Heart left ventricle (tissue), 16 donors: ENCODE measurements at regions not wholly inside any gene's neighbourhood (a gene's known extent, or its start where the extent isn't known, plus 50 kb on each side); places are given as distances from the start of the nearest gene placed in this dataset.

Experiments
- ATAC-seq, 4 donors: fragments of 200-7000 bp; cut with Tn5 transposase; one replicate each; pipeline ENCODE4 v1.9.1; 2020 to 2022; ENCODE audit warnings: moderate library complexity in 4 of 4, mild to moderate bottlenecking in 3 of 4, moderate number of reproducible peaks in 1 of 4
- DNase-seq, 5 donors: peaks; one replicate each; pipeline ENCODE4 v3.0.0-alpha.2; 2020
- H3K27ac ChIP-seq, 12 donors: fragments of 200-600 bp; sonication (generic) in 4 of 12; one replicate each; pipeline versions ENCODE4 v1.5.0 to v1.8.0; 2016 to 2022; ENCODE audit warnings: mild to moderate bottlenecking in 2 of 12
- H3K27me3 ChIP-seq, 9 donors: fragments of 200-600 bp; sonication (generic) in 2 of 9; one replicate each; pipeline versions ENCODE4 v1.5.1 to v1.8.0; 2016 to 2022; ENCODE audit warnings: mild to moderate bottlenecking in 3 of 9
- H3K36me3 ChIP-seq, 9 donors: fragments of 200-600 bp; sonication (generic) in 2 of 9; one replicate each; pipeline versions ENCODE4 v1.5.0 to v1.8.0; 2018 to 2022; ENCODE audit warnings: mild to moderate bottlenecking in 2 of 9
- H3K4me1 ChIP-seq, 12 donors: fragments of 200-600 bp; sonication (generic) in 4 of 12; one replicate each; pipeline versions ENCODE4 v1.5.0 to v1.8.0; 2016 to 2022; ENCODE audit warnings: mild to moderate bottlenecking in 3 of 12
- H3K4me3 ChIP-seq, 12 donors: fragments of 200-600 bp; sonication (generic) in 4 of 12; one replicate each; pipeline versions ENCODE4 v1.5.0 to v1.8.0; 2017 to 2022; ENCODE audit warnings: mild to moderate bottlenecking in 9 of 12, moderate library complexity in 4 of 12
- H3K9me3 ChIP-seq, 12 donors: fragments of 200-600 bp; sonication (generic) in 4 of 12; one replicate each; pipeline versions ENCODE4 v1.5.0 to v1.8.0; 2016 to 2022; ENCODE audit warnings: mild to moderate bottlenecking in 1 of 12
- CTCF ChIP-seq, 12 donors: fragments of 200-600 bp; sonication (generic) in 4 of 12; IDR thresholded peaks; one replicate each; pipeline versions ENCODE4 v1.5.0 to v1.8.0; 2018 to 2022; ENCODE audit warnings: antibody characterized with exemption in 12 of 12, mild to moderate bottlenecking in 5 of 12
- POLR2A ChIP-seq, 2 donors: fragments of 450-650 bp; IDR thresholded peaks; one replicate each; pipeline ENCODE4 v1.6.1; 2017; ENCODE audit warnings: antibody characterized with exemption in 2 of 2, mild to moderate bottlenecking in 2 of 2, moderate library complexity in 2 of 2
- WGBS, 4 donors: extraction: QIAGEN DNeasy Blood & Tissue Kit in 2 of 4; methylation state at CpG; one replicate each; pipeline versions ENCODE4 v1.1.5 to v1.1.7; 2013 to 2018; 5-methylcytosine and 5-hydroxymethylcytosine counted together
- intact Hi-C, 10 donors: fragments of 100-400 bp; cut with DNase I; formaldehyde crosslinking; loops; one replicate each; pipeline versions ENCODE4 v1.11.1 to v1.14.2; 2022
- donor health status: ischemic (EF 13 %, LVEDD 7.1; RV severe dilation, severe dysfunction).
- donor health status: healthy with polysubstance abuse.
- donor health status: DM: no; HTN: yes; CAD: no.
- donor health status: DM: no; HTN: no; CAD: no.
- donor health status: ischemic (EF 25% LVEDD 6.9; RV normal size, moderate dysfunction).
- donor health status: ischemic (EF 25% LVEDD 5.7; RV mildly dilated, moderate dysfunction).
- donor health status: healthy.
- donor health status: DM: yes; HTN: yes; CAD: no.
- donor health status: ischemic (EF 35%, LVEDD 5.7; RV mildly dilated, moderate dysfunction).
- donor health status: nonischemic (EF 11% LVEDD 7.7; RV severe dilation, severe dysfunction).
- donor health status: DM: yes; HTN: yes; CAD: no.
- donor health status: PGD.
- donor health status: ischemic (EF 29% LVEDD 5.4; RV normal size, mild dysfunction).
- donor health status: nonischemic (EF 23%, LVEDD 6.1; RV moderate dilation, normal function).

- DNase-seq (no peak), ATAC-seq (no peak)
- H3K36me3 ChIP-seq: no peaks in the 10 kb centered on the region
- no peak overlapping the region for H3K27ac ChIP-seq
- H3K4me1 ChIP-seq: no peaks in the 10 kb centered on the region
- intact Hi-C loops: no loop called here
- H3K4me3 ChIP-seq: no peak overlapping the region
- TF ChIP-seq POLR2A (IDR thresholded peaks at IDR 0.05) (no peak), CTCF (IDR thresholded peaks at IDR 0.05) (no peak)
- H3K9me3 ChIP-seq: no peaks in the 10 kb centered on the region
- WGBS, 4 donors: 38 to 88% (median 60%) methylated on average over 1 of the region's 1 CpG
- H3K27me3 ChIP-seq: no peaks in the 10 kb centered on the region
Measured at GRCh38 chr1:102776071-102776470, 332.3 kb downstream of the COL11A1 start.

- Histone ChIP-seq H3K4me3 (no peak overlapping the region), H3K9me3 (no peaks in the 10 kb centered on the region), H3K27ac (no peak overlapping the region), H3K36me3 (no peaks in the 10 kb centered on the region), H3K27me3 (no peaks in the 10 kb centered on the region), H3K4me1 (no peaks in the 10 kb centered on the region)
- TF ChIP-seq CTCF (IDR thresholded peaks at IDR 0.05) (no peak), POLR2A (IDR thresholded peaks at IDR 0.05) (no peak)
- intact Hi-C loops: no loop called here
- 74 to 79% (median 77%) methylated on average over 8 of the region's 8 CpGs for WGBS, 4 donors
- ATAC-seq: no peak
- DNase-seq: no peak
Measured at GRCh38 chr1:102772831-102773230, 335.5 kb downstream of the COL11A1 start.

GRCh38 chr1:102758418-102758817 is 349.9 kb downstream of the COL11A1 start:
- TF ChIP-seq CTCF (IDR thresholded peaks at IDR 0.05) (no peak), POLR2A (IDR thresholded peaks at IDR 0.05) (no peak)
- intact Hi-C loops: no loop called here
- H3K4me3 ChIP-seq: no peak overlapping the region
- H3K27me3 ChIP-seq: no peaks in the 10 kb centered on the region
- WGBS, 4 donors: 52 to 78% (median 68%) methylated on average over 1 of the region's 1 CpG
- no peaks in the 10 kb centered on the region for H3K36me3 ChIP-seq
- no peaks in the 10 kb centered on the region for H3K9me3 ChIP-seq
- no peaks in the 10 kb centered on the region for H3K4me1 ChIP-seq
- ATAC-seq (no peak), DNase-seq (no peak)
- no peak overlapping the region for H3K27ac ChIP-seq

- no peaks in the 10 kb centered on the region for H3K9me3 ChIP-seq
- no peaks in the 10 kb centered on the region for H3K4me1 ChIP-seq
- H3K36me3 ChIP-seq: no peaks in the 10 kb centered on the region
- H3K4me3 ChIP-seq: no peak overlapping the region
- TF ChIP-seq POLR2A (IDR thresholded peaks at IDR 0.05): no peak
- no peak for TF ChIP-seq CTCF (IDR thresholded peaks at IDR 0.05)
- no peaks in the 10 kb centered on the region for H3K27me3 ChIP-seq
- intact Hi-C loops: no loop called here
- no peak for DNase-seq
- 33 to 48% (median 38%) methylated on average over 2 of the region's 2 CpGs for WGBS, 4 donors
- H3K27ac ChIP-seq: no peak overlapping the region
- no peak for ATAC-seq
Measured at GRCh38 chr1:102757363-102757762, 351.0 kb downstream of the COL11A1 start.
